ENCODE measurements at regions not wholly inside any gene's neighbourhood (a gene's known extent, or its start where the extent isn't known, plus 50 kb on each side); places are given as distances from the start of the nearest gene placed in this dataset.

GRCh38 chr9:129478461-129478860, 142.4 kb downstream of the C9orf50 start:
- ChIA-PET CTCF (no interaction called here), POLR2A (ENCODE audit: low non-redundant PET) (no interaction called here)
- H3K27ac ChIP-seq: no peak overlapping the region
- no peak for DNase-seq (ENCODE audit: low spot score)
- no peak for TF ChIP-seq CTCF (conservative IDR thresholded peaks at IDR 0.05; ENCODE audit: low read depth)

DNA sequence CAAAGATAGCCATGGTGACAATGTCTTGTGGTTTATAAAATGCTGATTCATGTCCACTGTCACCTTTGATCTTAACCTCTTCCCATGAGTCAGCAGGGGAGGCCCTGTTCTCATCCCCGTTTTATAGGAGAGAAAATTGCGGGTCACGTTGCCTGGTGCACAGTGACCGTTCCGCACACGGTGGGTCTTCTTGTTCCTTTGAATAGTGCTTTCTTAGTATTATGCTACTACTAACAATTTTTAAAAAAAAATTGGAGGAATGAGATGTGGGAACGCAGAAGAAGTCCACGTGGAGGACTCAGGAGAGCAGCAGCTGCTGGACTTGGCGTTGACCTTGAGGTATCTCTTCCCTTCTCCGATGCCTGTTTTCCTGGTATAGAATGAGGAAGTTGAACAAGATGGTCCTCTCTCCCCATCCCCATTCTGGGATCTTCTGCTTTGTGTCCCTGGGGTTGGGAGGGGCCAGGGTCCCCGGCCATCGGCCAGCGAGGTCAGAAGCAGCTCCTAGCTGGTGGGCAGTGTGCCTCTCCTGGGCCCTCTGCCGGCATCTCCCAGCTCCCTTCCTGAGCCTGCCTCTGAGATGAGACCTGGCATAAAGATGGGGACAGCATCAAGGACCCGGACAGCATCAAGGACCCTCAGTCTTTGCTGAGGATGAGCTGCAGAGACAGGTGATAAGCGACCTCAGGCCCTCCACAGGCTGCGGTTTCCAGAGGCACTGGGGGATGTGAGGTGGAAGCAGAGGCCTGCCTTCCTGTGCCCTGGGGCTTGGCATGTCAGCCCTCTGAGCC, 143.9 kb downstream of the C9orf50 start:
- no peak for DNase-seq (ENCODE audit: low spot score)
- TF ChIP-seq CTCF (conservative IDR thresholded peaks at IDR 0.05; ENCODE audit: low read depth): no peak
- peak overlapping the region; percentile 9; the same call in 1 of the 2 replicates for H3K27ac ChIP-seq
- ChIA-PET CTCF (interaction anchor here (0.7 kb wide), 1 partner anchor 19 kb away, joined by 3 read pairs; no protein-coding TSS in a partner anchor), POLR2A (ENCODE audit: low non-redundant PET) (interaction anchor here (0.5 kb wide), 1 partner anchor 17 kb away, joined by 4 read pairs; no protein-coding TSS in a partner anchor)

- ChIA-PET CTCF (no interaction called here), POLR2A (ENCODE audit: low non-redundant PET) (no interaction called here)
- DNase-seq (ENCODE audit: low spot score): no peak
- TF ChIP-seq CTCF (conservative IDR thresholded peaks at IDR 0.05; ENCODE audit: low read depth): no peak
- peak overlapping the region; percentile 66 for H3K27ac ChIP-seq
Observed at GRCh38 chr9:129474740-129475404, 146.0 kb downstream of the C9orf50 start.

DNA sequence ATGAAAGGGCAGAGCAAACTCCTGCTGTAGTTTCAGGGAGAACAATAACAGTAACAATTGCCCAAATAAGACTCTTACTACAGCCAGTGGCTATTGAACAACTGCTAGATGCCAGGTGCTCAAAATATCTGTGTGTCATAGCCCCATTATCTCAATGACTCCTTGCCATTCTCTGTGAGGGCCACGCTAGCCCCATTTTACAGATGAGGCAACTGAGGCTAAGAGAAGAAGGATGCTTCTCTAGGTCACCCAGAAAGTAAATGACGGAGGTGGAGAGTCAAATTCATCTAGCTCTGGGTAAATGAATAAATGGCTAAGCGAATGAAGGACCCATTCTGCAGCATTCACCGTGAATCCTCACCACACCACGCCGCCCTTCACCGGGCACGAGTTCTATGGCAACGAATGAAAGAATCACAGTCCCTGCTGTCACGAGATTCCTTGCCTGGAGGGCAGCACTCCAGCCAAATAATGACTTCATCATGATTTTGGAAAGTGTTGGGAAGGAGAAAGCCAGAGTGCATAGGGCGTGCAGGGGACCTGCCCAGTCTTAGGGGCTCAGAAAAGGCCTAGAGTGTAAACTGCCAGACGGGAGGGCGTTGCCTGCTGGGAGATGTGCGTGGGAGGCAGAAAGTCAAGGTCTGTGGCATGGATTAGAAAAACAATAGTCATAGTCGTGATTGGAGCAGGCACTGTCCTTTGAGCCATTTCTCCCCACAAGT, 147.2 kb downstream of the C9orf50 start:
- DNase-seq (ENCODE audit: low spot score): no peak
- no peak for TF ChIP-seq CTCF (conservative IDR thresholded peaks at IDR 0.05; ENCODE audit: low read depth)
- ChIA-PET CTCF (no interaction called here), POLR2A (ENCODE audit: low non-redundant PET) (no interaction called here)
- H3K27ac ChIP-seq: peak overlapping the region; percentile 66

- ChIA-PET POLR2A (ENCODE audit: low non-redundant PET) (no interaction called here), CTCF (interaction anchor here (0.5 to 1.0 kb wide), 3 partner anchors 12 to 143 kb away, joined by 3 to 4 read pairs (median 3); no protein-coding TSS in a partner anchor)
- peak overlapping the region; percentile 5; the same call in 1 of the 2 replicates for H3K27ac ChIP-seq
- DNase-seq (ENCODE audit: low spot score): no peak
- no peak for TF ChIP-seq CTCF (conservative IDR thresholded peaks at IDR 0.05; ENCODE audit: low read depth)
Observed at GRCh38 chr9:129472651-129473102, 148.2 kb downstream of the C9orf50 start.
